Fibroblast of skin of right quadriceps (primary cell): ENCODE measurements at regions not wholly inside any gene's neighbourhood (a gene's known extent, or its start where the extent isn't known, plus 50 kb on each side); places are given as distances from the start of the nearest gene placed in this dataset.
A peak's percentile ranks its signal among the peaks of the same experiment; 100 is the strongest.

Source experiments
- DNase-seq: peaks from one replicate; pipeline ENCODE4 v3.0.0-alpha.2; 2013

DNA sequence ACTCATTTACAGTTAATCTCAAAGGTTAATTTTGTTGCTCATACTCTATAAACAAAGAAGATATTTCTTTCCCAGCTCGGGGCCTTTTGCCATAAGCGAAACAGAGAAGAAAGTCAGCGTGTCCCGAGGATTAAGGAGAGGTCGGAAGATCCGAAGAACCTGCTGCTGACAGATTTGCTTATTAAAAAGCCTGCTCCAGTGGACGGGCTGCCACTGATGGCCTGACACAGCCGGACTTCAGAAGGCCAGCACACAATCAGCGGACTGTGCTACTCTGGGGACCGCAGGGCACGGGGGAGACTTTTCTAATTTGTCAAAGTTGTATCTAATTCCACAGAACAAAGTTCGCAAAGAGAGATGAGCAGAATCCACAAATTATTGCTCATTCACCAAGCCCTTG lies 315.4 kb downstream of the ETAA1 start:
- no peak for DNase-seq

DNA sequence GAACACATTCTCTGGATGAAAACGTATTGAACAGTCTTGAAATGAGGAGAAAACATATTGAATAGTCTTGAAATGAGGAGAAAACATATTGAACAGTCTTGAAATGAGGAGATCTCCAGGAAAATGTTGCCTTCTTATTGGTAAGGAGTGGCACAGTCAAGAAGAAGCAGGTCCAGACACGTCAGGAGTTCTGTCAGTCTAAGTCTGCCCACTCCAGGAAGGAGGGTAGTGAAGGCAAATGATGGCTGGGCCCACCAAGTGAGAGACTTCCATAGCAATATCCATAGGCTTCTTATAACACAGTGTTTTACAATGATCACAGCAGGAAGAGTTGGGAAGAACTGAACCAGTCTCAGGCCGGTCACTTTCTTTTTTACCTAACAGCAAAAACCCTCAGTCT lies 316.2 kb downstream of the ETAA1 start:
- no peak for DNase-seq

DNA sequence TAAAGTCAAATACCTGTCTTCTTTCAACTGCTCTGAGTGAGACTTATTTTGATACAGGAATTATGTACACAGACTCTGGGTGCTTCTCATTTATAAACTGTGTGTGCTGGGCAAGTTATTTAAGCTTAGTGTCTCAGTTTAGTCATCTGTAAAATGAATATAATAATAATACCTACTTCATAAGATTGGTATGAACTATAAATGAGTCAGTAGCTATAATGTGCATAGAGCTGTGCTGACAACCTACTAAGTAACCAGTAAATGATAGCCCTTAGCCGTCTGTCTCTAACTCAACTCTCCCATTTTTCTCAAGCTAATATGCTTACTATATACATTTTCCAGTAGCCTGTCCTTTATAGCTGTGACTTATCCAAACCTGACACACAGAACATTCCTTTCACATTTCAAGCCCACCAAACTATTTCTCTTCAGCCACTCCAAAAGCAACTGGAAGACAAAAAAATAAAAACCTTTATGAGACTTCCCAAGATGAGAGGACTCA lies 319.8 kb downstream of the ETAA1 start:
- peak; percentile 27 for DNase-seq

DNA sequence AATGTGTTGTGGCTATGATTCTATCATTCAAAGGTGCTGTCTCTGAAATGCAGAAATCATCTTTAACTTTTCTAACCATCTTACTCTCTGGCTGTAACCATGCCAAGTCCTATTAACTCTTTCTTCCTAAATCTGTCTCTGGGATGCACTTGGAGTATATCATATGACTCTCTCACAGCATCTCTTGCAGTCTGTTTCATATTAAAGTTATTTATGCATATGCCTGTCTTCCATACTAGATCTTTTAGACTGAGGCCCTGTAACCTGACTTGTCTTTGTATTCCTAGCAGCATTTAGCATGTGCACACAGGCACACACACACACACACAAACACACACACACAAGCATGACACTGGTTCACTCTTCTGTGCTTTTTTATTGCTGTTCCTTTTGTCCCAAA lies 320.6 kb downstream of the ETAA1 start:
- peak; percentile 10 for DNase-seq

DNA sequence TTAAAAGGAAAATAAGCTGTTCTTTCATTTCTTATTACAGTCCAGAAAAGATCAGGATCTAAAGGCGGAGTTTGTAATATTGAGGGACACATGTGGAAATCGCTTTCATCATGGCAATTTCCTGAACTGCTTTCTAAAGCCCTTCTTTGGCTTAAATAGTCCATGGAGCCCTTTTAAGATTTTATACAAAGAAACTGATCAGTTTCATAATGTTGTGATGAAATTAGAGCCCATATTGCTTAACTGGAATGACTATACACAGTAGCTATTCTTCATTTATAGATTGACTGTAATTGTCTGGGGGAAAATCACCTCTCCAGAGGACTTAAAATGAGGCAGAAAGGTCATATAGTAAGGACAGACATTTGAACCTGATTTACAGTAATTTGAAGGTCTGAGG lies 322.2 kb downstream of the ETAA1 start:
- DNase-seq: peak; percentile 13

DNA sequence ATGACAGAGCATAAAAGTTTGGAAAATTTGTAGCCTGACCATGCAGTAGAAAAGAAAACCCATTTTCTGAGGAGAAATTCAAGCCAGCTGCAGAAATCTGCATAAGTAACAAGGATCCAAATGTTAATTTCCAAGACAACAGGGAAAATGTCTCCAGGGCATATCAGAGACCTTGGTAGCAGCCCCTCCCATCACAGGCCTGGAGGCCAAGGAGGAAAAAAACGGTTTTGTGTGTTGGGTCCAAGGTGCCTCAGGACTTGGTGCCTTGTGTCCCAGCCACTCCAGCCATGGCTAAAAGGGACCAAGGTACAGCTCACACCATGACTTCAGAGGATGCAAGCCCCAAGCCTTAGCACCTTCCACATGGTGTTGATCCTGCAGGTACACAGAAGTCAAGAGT lies 324.4 kb downstream of the ETAA1 start:
- DNase-seq: no peak

DNA sequence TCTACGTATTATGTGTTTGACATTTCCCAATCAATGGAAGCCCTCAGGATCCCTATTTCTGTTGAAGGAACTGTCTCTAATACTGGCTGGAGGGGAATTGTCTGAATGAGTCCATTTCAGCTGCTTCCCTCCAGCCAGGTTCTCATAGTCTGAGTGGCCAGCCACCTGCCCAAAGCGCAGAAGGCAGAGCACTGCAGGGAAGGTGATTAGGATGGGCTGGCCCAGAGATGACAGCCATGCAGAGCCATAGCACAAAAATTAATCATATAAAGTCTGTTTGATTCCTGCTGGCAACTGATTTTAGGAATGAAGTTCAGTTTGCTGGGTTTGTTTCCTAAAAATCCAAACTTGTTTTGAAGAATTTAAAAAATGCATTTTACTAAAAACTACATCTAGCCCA lies 327.1 kb downstream of the ETAA1 start:
- no peak for DNase-seq

DNA sequence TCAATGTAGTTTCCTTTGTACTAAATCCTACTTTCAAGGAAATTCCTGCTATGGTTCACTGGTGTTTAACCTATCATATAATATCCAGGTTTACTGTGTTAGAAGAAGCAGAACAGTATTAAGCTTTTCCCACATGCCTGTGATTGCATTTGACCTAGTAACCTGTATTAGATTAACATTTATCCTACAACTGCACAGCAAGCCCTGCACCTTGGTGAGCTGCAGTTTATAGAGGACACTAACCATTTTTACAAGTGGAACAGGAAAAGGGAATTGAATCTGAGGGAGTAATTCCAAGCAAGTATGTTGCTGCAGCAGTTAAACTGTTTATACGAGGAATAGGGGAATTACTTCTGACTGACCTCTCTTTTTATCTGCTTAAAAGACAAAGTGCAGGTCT lies 328.6 kb downstream of the ETAA1 start:
- DNase-seq: no peak

DNA sequence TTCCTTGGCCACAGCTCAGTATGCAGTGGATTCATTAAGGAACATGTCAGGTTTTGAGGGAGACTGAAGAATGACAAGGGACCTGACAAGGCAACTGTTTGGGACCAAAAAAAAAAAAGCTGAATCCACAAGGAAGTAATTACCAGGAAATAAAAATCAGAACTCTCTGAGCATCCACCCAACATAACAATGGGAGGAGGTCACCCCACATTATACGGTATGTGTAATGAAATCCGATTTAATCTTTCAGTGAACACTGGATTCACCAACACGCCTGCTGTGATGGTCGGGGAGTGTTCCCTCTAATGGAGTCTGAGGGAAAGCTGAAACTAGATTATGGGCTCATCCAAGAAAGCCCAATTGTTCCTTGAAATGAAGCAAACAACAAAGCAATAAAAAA lies 329.3 kb downstream of the ETAA1 start:
- DNase-seq: no peak

DNA sequence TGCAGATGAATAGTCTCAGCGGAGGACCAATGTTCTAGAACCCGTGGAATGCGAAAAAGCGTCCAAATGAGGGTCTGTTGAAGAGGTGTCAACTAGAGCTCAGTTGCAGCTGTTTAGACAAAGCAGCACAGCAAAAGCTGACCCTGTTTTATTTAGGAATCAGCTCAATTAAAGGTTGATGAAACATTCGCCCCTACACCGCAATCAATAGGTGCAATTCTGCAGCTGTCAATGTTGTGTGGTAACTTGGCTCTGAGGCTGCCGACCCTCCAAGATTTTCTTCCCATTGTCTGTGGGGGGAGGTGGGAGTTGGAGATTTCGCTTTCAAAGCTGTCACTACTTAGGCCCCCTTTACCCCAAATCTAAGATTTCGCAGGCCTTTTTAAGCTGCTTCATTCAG lies 330.0 kb downstream of the ETAA1 start:
- DNase-seq: no peak

DNA sequence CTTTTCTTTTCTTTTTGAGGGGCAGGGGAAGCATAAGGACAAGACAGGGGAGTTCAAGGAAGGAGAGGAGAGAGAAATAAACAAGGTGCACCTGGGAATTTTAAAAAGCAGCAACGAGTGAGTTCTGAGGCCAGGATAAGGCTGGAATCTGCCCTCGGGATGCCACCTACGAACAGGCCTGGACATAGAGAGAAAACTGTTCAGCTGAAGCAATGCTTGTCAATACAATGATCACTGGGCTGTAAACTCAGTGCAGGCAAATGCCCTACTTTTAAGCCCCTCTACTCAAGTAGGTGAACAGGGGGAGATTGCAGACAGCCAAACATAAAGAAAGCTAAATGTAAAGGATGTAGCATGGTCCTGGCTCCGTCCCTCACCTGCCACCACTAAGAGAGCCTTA lies 330.5 kb downstream of the ETAA1 start:
- no peak for DNase-seq

DNA sequence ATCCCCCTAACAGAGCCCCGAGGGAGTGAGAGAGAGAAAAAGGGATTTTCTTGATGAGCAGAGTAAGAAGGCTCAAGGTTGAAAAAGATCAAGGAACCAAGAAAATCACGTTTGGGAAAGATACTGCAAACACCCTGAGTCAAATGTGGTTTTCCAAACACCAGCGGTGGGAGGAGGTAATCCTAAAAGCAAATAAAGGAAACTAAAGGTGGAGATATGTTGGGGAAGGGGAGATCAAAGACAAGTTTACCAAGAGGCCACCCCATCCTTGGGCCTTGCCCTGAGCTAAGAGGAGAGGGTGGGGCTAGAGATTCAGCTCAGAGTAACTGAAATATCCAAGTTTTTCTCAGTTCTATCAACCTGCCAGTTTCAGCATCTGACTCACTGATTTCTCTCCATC lies 332.3 kb downstream of the ETAA1 start:
- DNase-seq: no peak

DNA sequence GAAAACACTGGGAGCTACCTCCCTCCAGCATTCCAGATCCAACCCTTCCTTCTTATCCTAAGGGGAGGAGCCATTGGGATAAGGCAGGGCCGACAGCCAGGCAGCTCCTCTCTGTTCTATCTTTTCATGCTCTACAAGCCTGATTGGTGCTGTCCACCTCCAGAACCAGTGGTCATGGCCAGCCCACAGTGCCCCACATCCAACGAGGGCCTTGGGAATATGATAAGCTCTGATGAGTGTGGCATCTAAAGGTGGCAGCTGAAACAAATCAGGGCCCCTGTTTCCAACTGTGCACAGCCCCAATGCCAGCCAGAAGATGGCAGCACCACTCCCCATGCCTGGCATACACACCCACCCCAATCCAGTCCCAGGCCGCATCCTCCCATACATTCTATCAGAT lies 329.3 kb downstream of the C1D start:
- peak; percentile 30 for DNase-seq

DNA sequence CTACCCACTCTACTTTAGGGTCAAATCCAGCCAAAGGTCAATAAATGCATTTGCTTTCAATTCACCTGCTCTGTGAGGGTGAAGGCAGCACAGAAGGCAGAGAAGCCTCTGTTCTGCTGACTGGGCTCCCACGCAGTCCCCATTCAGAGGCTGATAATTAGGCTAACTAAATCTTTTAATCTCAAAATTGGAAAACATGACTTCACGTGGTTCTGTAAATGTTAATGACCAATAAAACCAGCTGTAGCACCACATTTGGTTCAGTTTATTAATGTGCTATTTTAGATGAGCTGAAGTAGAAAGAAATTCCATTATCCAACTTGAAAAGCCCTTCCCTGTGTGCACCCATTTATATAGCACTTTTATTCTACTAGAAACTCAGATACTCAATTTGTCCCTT lies 310.6 kb downstream of the C1D start:
- DNase-seq: no peak

DNA sequence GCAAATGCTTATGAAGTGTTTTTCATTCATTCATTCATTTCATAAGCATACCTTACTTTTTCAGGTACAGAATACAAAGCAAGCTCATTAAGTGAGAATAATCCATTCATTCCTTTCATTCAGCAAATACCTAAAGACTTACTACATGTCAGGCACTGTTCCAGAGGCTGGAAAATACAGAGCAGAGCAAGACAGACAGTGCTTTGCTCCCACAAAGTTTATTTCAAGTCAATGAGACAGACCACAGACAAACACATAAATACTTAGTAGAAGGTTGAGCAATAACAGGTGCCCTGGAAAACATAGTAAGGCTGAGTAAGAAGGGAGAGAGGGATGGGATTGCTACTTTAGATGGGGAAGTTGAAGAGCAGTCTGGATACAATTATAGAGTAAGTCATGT lies 309.8 kb downstream of the C1D start:
- DNase-seq: peak; percentile 67

DNA sequence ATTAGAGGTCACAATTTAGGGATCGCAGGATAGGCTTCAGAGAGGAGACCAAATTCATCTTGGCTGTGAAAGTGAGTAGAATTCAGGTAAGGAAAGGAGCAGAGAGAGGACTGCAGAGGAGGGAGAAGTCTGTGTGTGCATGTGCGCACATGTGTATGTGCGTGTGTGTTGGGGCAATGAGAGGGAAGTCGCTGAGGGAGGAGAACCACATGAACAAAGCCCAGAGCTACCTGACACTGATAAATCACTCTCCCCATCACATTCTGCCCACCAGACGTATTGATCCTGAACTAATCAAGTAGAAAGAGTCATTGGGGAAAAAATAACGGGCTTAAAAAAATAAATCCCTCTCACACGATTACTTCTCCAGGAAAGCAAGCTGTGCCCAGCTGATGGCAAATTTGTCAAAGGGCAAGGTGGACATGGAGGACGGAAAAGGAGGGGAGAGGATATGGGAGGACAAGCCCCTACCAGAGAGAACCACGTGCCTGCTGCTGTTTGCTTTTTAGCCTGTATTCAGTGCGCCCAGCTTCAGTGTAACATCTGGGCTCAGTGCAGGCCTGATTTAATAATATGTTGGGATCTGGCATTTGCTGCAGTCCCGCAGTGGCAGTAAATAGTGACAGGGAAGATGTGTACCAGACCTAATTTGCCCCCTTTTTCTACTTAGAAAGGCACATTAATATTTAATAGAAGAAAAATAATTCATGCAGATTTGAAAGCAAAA lies 307.5 kb downstream of the C1D start:
- no peak for DNase-seq

DNA sequence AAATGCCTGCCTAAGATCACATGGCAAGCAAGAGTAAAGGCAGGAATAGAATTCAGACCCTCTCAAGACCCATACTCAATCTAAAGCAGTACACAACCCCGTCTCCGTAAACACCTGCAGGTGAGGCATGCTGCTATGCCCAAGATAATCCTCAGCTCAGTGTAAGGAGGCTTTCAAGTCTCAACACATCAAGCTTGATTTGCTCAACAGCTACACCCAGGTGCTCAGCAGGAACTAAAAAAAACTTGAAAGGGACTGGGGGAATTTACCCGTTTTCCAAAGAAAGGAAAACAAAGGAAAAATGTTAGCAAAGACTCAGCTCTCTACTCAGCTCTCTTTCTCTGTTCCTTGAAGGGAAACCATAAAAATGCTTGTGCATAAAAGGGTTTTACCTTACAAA lies 301.8 kb downstream of the C1D start:
- no peak for DNase-seq

DNA sequence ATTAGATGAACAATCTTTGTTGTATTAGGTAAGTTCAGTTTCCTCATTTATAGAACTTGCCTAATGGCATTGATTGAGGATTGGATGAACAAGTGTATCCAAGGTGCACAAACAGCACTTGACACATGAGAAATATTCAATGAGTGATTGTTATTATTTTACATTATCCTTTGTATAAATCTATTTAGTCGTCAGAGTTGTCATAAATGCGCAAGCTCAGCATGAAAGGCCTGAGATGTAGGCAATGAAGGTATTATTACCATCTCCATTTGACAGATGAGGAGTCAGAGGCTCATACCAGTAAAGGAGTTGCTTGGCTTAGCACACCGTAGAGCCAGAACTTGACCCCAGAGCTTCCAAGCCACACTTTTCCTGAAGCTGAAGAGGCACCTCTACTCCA lies 291.4 kb downstream of the C1D start:
- no peak for DNase-seq

DNA sequence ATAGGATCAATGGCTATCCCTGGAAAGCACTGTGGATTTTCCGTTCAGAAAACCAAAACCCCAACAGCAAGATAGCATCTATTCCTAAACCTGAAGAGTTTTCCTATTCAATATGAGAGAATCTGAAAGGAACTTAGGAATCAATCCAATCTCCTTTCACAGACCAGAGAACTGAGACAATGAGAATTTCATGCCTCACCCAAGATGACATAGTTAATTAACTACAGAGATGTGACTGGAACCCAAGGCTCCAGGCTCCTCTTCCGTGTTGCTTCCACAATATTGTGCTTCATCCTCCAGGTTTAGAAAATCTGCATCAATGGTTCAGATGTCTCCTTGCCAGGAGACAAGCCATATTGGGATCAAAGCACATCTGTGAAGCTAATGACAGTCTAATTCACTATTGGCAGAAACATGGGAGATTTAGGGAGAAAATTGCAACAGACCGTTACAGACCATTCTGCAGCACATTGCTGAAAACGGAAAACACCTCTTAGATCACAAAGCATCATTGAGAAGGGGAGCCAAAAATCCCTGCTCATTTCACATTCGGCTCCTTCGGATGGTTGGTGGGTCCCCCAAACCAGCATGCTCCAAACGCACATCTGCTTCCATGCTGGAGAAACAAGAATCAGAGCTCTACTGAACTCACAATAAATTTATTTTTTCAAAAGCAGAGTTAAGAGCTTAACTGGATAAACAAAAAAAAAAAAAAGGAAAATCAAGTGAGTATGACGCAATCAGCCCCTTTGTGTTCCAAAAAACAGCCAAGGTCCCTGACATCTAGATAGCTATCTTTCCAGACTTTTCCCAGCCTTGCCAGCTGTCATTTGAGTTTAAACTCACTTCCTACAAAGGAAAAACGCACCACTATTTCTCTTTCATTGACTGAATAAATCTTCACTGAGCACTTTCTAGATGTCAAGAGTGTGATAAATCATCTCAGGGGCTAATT lies 290.3 kb downstream of the C1D start:
- DNase-seq: no peak

DNA sequence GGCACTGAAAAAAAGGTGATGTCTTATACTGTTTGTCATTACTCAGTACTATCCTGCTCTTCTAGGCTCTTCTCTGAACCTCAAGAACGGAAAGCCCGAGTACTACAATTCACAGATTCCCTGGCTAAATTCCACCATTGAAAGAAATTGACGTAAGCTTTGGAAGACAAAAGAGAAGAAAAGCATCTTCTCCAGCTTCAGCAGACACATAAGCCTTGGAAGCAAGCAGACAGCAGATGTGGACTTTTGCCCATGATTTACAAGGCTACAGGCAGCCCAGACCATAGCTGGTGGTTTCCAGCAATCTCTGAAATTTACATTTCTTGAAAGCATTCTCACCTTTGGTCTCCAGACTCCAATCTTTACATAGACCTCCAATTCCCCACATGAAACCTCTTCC lies 289.0 kb downstream of the C1D start:
- no peak for DNase-seq

DNA sequence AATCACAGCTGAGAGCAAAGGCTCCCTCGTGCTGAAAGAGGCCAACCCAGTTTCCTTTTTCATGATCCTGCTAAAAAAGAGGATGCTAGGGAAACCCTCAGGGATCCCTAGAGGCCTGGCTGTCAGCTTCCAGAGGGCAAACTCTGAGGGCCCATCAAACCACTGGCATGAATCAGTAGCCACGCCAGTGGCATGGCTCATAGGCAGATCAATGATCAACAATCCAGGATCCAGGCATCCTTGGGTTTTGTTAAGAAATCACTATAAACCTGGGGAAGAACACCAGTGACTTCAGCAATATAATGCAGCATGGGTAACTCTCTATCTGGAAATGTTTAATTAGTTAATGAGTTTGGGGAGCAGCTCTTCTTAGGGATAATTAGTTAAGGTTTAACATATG lies 286.5 kb downstream of the C1D start:
- DNase-seq: no peak

DNA sequence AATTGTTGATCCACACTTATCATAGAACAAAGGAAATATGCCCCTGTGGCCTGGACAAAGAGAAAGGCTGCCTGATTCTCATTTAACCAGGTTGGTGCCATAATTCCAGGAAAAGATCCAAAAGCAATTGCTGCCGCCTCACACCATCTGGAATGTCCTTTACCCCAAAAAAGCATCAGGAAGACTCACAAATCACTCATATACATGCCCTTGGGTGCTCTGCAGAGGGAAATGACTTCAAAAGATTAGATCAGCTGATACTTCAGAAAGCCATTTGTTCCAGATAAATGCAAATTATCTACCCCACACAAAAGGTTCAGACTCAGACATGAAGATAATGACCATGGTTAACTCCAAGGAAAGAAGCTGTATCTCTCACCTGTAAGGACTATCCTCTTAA lies 285.8 kb downstream of the C1D start:
- no peak for DNase-seq

DNA sequence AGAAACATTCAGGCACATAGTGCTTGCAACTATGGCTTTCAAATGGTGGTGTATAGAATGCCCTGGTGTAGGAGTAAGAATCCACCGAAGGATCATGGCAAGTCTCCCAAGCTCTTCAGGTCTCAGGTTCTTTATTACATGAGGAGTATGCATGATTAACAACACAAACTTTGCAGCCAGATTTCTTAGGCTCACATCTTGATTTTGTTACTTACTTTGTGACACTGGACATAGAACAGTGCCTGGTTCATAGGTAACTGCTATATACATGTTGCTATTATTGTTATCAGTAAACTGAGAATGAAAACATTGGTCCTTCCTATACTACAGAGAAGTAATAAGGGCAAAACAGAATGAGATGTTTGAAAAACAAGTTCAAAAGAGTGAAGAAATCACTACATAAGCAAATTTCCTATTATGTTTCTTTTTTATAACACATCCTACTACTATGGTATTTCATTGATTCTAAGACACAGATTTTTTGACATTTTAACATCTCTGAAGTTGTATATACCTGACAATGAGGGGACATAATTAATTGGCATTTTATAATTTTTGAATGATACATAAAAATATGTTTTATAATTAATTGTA lies 284.9 kb downstream of the C1D start:
- DNase-seq: no peak

DNA sequence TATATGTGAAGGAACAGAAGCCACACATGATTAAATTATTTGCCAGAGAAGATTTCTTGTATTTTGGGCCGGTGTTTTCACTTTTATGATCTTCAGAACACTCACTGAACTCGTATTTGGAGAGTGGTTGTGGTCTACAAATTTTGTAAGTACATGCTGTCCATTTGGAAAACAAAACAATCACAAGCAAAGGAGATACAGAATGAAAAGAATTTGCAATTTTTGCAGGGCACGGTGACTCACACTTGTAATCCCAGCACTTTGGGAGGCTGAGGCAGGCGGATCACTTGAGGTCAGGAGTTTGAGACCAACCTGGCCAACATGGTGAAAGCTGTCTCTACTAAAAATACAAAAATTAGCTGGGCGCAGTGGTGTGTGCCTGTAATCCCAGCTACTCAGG lies 282.0 kb downstream of the C1D start:
- peak; percentile 10 for DNase-seq
